NCI-H1694 treated with DMSO at 0.1 percent for 48 hours (cell line): ENCODE measurements at regions not wholly inside any gene's neighbourhood (a gene's known extent, or its start where the extent isn't known, plus 50 kb on each side); places are given as distances from the start of the nearest gene placed in this dataset.
"Not testable (repeated sequence)": the region's sequence is repeated elsewhere in the genome, so short reads cannot be mapped to it uniquely, and the experiment has no call there.

Source experiments
- DNase-seq: peaks from one replicate; lab custom pipeline; 2025; lab: John Stamatoyannopoulos, UW

DNA sequence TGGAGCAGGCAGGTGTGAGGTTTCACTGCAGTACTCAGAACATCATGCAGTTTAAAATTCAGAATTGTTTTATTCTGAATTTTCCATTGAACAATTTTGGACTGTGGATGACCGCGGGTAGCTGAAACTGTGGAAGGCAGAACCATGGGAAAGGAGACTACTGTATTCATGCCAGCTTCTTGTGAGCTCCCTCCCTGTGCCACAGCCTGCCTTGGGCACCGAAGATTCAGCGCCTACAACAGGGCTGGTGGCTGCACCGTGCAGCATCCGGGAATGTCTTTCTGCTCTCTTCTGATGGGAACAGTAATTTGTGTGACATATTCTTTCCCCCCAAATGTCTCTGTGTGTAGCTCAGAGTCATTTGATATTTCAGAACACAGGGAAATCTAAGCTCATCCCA lies 118.5 kb upstream of the NKX1-1 start:
- DNase-seq, result no peak

DNA sequence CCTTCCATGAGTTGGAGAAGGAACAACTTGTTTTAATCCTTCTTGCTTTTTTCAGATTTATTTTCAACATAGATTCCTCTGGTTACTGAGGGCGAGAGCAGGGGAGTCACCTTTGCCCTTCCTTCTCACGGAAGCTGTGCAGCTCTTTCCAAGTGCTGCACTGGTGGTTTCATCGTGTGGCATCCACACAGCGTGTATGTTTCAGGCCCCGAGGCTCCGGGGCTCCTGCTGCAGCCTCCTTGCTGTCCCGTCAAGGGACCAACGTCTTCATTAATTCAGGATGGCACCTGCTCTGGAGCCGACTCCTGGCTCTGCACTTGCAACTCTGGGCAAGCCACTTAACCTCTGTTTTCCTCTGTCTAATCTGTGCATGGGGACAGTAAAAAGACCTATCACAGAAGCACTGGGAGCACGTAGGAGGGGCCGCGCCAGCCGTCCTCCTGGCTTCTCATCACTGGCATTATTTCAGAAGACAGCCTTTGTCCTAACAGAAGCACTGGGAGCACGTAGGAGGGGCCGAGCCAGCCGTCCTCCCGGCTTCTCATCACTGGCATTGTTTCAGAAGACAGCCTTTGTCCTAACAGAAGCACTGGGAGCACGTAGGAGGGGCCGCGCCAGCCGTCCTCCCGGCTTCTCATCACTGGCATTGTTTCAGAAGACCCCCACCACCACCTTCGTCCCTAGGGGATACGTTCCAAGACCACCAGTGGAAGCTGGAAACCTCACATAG lies 117.8 kb upstream of the NKX1-1 start:
- no peak for DNase-seq

- no peak for DNase-seq
Observed at GRCh38 chr4:1523506-1523905, 117.3 kb upstream of the NKX1-1 start.

- DNase-seq, result no peak
Observed at GRCh38 chr4:1523033-1523432, 116.8 kb upstream of the NKX1-1 start.

DNA sequence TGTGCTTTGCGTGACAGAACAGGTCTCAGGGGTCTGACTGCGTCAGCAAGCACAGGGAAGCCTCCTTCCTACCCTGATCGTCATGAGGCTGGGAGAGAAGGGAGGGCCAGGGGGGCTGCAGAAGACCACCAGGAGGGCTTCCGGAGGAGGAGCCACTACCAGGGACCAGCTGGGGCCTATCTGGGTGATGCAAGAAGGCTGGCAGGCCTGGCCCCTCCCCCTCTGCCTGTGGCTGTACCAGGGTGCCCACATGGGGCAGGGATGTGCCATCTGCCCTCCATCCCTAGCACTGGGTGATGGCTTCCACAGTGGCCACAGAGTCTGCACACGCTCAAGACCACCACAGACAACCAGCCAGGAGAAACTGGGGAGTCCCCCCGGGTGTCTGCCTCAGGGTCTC lies 116.4 kb upstream of the NKX1-1 start:
- no peak for DNase-seq

DNA sequence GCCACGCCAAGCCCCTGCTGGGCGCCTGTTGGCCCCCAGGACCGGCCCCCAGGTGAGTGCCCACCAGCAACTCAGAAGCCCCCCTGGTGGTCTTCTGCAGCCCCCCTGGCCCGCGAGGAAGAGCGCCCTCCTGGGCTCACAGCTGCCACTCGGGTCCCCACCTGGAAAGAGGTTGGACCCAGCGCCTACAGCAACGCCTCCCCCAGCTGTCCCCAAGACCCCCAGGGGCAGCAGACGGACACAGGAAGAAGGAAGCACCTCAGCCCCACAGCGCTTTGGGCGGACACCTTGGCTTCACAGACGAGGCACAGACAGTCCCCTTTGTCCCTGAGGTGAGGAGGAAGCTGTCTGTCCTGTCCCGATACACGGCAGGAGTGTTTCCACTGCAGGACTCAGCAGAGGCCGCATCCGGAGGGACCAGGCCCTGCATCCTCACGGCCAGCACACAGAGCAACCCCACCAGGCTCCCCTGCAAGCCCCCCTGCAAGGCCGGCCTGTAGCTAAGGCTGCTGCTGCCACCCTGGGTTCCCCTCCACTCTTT lies 115.6 kb upstream of the NKX1-1 start:
- DNase-seq, result no peak

DNA sequence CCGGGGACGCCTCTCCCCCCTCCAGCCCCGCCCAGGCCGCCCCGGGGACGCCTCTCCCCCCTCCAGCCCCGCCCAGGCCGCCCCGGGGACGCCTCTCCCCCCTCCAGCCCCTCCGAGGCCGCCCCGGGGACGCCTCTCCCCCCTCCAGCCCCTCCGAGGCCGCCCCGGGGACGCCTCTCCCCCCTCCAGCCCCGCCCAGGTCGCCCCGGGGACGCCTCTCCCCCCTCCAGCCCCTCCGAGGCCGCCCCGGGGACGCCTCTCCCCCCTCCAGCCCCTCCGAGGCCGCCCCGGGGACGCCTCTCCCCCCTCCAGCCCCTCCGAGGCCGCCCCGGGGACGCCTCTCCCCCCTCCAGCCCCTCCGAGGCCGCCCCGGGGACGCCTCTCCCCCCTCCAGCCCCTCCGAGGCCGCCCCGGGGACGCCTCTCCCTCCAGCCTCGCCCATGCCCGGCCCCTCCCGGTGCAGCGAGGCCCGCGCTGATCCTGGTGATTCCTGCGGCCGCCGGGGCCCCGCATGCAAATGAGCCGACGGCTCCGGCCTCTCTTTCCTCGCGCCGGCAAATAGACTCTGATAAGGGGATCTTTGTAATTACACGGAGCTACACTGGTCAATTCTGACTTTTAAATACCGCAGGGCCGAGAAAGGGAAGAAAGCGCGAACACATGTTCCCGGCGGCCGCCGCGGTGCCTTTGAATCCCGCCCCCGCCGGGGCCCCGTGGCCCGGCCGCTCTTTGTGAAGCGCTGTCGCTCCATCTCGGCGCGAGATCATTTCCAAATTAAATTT lies 114.7 kb upstream of the NKX1-1 start:
- DNase-seq, result not testable (repeated sequence)

GRCh38 chr4:1519787-1520661 lies 113.8 kb upstream of the NKX1-1 start:
- no peak for DNase-seq

GRCh38 chr4:1518997-1519700 lies 112.9 kb upstream of the NKX1-1 start:
- no peak for DNase-seq

DNA sequence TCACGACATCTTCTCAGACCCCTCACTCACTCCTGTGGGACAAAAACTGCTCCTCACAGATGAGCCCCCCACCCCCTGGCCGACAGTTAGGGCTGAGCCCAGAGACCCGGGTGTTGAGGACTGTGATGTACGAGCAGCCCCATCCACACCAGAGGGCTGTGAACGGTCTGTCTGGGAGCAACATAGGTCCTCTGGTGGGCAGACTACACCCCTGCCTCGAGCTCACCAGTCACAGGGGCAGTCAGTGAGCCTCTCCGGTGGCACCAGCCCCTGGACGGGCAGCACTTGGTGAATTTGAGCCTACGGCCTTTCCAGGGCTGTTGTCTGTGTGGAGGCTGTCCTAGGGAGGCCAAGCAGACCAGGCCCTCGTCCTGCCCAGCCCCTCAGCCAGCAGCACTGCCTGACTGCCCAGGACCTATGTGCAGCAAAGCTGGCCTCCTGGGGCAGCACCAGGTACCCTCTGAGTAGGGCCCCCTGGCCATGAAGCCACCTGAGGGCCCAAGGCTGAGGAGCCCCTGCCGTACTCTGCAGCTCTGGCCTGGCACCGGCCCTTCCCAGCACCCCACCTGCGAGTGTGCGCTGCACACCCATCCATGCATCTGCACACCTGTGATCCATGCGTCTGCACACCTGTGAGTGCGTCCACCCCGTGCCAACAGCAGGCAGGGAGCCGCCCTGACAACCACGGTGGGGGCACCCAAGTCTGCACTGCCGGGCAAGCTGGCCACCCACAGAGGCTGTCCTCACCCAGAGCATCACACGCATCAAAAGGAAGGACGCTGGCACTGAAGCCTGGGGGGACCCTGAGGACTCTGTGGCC lies 111.6 kb upstream of the NKX1-1 start:
- no peak for DNase-seq

DNA sequence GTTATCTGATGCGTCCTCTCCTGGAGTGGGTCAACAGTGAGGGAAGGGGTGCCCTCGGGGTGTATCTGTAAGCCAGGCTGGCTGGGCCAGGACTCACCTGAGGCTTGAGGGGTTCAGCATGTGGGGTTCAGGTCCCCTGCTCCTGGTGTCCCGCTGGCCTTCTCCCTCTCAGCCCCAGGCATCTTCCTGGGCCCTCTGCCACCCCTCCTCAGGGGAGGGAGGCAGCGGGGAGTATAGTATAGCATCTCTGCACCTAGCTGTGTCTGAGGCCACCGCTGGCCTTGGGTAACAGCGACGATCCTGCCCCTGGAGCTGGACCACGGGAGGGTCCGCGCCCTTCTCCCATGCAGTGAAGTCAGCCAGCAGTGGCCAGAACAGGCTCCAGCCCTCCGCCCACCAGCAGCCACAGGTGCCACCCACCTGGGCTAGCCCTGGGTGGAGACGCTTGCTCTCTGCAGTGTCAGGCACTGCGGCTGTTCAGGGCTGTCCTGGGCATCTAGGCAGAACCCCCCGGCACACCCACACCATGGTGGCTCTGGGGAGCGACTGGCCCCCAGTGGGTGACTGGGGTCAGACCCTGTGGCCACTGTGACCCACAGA lies 110.7 kb upstream of the NKX1-1 start:
- no peak for DNase-seq

GRCh38 chr4:1516261-1516660 lies 110.0 kb upstream of the NKX1-1 start:
- no peak for DNase-seq

DNA sequence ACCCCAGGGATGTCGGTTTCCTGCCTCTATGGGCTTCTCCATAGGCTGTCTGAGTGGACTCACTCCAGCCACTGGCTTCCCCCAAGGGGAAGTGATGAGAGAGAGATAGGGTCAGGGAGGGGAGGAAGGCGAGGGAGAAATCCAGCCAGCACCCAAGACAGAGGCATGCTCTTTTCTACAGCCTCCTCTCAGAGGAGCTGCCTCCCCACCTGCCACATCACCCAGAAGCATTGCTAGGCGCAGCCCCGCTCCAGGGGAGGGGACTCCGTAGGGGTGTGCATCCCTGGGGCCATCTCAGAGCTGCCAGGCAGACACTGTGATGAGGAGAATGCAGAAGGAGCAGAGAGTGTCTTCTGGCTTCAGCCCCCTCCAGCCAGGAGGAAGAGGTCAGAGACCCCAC lies 109.5 kb upstream of the NKX1-1 start:
- DNase-seq, result no peak

DNA sequence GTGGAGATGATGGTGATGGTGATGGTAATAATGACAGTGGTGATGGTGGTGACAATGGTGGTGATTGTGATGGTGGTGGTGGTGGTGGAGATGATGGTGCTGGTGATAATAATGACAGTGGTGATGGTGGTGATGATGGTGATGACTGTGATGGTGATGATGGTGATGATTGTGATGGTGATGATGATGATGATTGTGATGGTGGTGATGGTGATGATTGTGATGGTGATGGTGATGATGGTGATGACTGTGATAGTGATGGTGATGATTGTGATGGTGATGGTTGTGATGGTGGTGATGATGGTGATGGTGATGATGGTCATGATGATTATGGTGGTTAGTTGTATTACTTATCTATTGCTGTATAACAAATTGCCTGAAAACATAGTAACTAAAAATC lies 108.9 kb upstream of the NKX1-1 start:
- DNase-seq, result no peak

DNA sequence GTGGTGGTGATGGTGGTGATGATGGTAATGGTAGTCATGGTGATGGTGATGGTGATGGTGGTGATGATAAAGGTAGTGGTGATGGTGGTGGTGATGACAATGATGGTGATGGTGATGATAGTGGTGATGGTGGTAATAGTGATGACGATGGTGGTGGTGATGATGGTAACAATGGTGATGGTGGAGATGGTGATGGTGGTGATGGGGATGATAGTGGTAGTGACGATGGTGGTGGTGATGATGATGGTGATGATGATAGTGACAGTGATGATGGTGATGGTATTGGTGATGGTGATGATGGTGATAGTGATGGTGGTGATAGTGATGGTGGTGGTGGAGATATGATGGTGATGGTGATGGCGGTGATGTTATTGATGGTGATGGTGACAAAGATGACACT lies 108.4 kb upstream of the NKX1-1 start:
- no peak for DNase-seq

DNA sequence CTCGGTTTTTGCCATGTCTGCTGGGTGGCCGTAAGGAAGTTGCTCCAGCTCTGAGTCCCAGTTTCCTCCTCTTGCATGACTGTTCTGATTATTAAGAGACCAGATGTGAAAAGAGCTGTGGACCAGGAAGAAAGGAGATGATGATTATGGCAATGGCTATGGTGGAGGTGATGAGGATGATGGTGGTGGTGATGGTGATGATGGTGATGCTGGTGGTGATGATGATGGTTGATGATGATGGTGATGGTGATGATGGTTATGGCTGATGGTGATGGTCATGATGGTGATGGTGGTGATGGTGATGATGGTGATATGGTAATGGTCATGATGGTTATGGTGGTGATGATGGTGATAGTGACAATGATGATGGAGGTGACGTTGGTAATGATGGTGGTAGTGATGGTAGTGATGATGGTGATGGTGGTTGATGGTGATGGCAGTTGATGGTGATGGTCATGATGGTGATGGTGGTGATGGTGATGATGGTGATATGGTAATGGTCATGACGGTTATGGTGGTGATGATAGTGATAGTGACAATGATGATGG lies 107.8 kb upstream of the NKX1-1 start:
- no peak for DNase-seq

- peak; percentile 19 for DNase-seq
Observed at GRCh38 chr4:1512738-1513660, 106.8 kb upstream of the NKX1-1 start.

DNA sequence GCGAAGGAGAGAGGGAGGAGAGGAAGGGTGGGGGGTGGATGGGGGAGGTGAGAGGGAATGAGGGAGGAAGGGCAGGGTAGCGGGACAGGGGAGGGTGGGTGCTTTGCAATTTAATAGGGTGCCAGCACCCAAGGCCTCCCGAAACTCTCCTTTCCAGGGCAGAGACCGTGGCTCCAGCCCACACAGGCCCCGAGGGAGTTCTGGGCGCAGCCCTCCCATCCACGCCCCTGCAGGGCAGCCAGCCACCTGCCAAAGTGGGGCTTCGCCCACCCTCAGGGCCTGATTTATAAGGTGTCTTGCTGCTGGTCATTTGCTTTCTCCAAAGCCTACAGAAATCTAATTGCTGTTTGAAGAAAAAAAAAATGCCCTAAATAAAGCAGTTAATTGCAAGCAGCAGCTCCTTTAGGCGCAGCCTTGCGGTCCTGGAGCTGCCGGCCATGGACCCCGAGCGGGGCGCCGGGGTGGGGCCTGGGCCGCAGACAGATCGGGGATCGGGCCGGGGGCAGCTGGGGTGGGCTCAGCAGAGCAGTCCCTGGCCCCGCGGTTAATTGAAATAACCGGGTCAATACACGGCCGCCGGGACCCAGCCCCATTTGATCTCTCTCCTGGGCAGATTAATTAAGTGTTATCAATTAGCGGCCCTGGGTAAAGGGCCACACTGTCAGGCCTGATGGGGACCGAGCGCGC lies 106.0 kb upstream of the NKX1-1 start:
- DNase-seq, result no peak
